ENCODE measurements at regions not wholly inside any gene's neighbourhood (a gene's known extent, or its start where the extent isn't known, plus 50 kb on each side); places are given as distances from the start of the nearest gene placed in this dataset.

- Histone ChIP-seq H3K27me3 (ENCODE audit: insufficient read depth, low read depth, severe bottlenecking) (no peaks in the 10 kb centered on the region), H3K27ac (no peak overlapping the region), H3K4me3 (ENCODE audit: low read depth, low read length) (no peak overlapping the region), H3K36me3 (no peaks in the 10 kb centered on the region), H3K9me3 (ENCODE audit: severe bottlenecking) (no peaks in the 10 kb centered on the region)
- TF ChIP-seq, protein P1, sequence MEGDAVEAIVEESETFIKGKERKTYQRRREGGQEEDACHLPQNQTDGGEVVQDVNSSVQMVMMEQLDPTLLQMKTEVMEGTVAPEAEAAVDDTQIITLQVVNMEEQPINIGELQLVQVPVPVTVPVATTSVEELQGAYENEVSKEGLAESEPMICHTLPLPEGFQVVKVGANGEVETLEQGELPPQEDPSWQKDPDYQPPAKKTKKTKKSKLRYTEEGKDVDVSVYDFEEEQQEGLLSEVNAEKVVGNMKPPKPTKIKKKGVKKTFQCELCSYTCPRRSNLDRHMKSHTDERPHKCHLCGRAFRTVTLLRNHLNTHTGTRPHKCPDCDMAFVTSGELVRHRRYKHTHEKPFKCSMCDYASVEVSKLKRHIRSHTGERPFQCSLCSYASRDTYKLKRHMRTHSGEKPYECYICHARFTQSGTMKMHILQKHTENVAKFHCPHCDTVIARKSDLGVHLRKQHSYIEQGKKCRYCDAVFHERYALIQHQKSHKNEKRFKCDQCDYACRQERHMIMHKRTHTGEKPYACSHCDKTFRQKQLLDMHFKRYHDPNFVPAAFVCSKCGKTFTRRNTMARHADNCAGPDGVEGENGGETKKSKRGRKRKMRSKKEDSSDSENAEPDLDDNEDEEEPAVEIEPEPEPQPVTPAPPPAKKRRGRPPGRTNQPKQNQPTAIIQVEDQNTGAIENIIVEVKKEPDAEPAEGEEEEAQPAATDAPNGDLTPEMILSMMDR (IDR thresholded peaks at IDR 0.05; ENCODE audit: low read depth, low read length), result no peak
- DNase-seq, result peak; percentile 15
These were observed 131.8 kb upstream of the UNC5B start for GRCh38 chr10:71080381-71081228.

- DNase-seq, result peak; percentile 6
- TF ChIP-seq, protein P1 (IDR thresholded peaks at IDR 0.05; ENCODE audit: low read depth, low read length), result no peak
- Histone ChIP-seq H3K27ac (no peak overlapping the region), H3K36me3 (no peaks in the 10 kb centered on the region), H3K4me3 (ENCODE audit: low read depth, low read length) (no peak overlapping the region), H3K27me3 (ENCODE audit: insufficient read depth, low read depth, severe bottlenecking) (no peaks in the 10 kb centered on the region), H3K9me3 (ENCODE audit: severe bottlenecking) (no peaks in the 10 kb centered on the region)
These were observed 131.2 kb upstream of the UNC5B start for GRCh38 chr10:71081229-71081560.

GRCh38 chr10:71081912-71082311, 130.5 kb upstream of the UNC5B start:
- TF ChIP-seq, protein P1 (IDR thresholded peaks at IDR 0.05; ENCODE audit: low read depth, low read length), result no peak
- no peaks in the 10 kb centered on the region for H3K9me3 ChIP-seq (ENCODE audit: severe bottlenecking)
- DNase-seq, result peak; percentile 7
- no peaks in the 10 kb centered on the region for H3K27me3 ChIP-seq (ENCODE audit: insufficient read depth, low read depth, severe bottlenecking)
- H3K27ac ChIP-seq, result no peak overlapping the region
- H3K4me3 ChIP-seq (ENCODE audit: low read depth, low read length), result no peak overlapping the region
- H3K36me3 ChIP-seq, result no peaks in the 10 kb centered on the region

DNA sequence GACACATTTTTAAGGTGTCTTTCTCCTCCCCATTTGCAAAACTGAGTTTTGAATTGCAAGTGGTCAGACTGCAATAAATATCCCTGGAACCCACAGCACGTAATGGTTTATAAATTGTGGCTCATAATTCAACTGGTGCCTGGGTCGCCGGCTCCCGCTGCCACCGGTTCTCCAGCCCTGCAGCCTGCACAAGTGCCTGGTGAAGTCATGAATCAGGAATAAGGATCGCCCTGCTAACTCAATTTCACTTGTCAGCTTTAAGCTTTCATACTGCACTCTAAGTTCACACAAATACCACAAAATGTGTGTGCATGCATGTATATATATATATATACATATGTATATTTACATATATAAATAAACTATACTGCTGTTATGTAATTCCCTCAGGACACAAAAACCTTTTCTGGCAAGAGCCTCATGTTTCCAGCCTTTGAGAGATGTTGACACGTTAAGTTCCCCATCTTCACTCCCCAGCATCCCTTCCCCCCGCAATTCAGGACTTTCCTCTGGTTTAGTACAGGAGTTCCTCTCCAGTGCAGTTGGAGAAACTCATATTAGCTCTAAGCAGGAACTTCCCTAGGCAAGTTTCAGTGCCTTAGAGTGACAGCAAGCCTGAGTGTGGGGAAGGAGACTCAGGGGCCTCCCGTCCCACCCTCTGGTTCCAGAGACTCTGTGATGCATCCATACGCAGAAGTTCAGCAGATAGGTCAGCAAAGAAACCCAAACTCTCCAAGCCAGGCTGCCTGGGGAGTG, 129.2 kb upstream of the UNC5B start:
- DNase-seq, result peak; percentile 3
- Histone ChIP-seq H3K27me3 (ENCODE audit: insufficient read depth, low read depth, severe bottlenecking) (no peaks in the 10 kb centered on the region), H3K27ac (0 out of 2 replicates have a peak overlapping the region, but pooled peaks have one; percentile 6), H3K4me3 (ENCODE audit: low read depth, low read length) (no peak overlapping the region), H3K9me3 (ENCODE audit: severe bottlenecking) (no peaks in the 10 kb centered on the region), H3K36me3 (no peaks in the 10 kb centered on the region)
- TF ChIP-seq, protein P1 (IDR thresholded peaks at IDR 0.05; ENCODE audit: low read depth, low read length), result no peak

DNA sequence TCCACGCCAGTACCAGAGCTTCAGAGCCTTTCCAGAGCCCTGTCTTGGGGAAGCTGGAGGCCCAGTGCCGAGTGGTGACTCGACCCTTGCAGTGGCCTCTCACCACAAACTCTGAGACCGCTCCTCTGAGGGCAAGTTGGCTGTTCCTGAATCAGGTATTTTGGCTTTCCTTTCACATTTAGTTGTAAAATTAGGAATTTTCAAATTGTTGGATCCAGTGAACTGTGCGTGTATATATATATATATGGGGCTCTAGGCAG, 128.7 kb upstream of the UNC5B start:
- no peaks in the 10 kb centered on the region for H3K9me3 ChIP-seq (ENCODE audit: severe bottlenecking)
- DNase-seq, result peak; percentile 4
- H3K36me3 ChIP-seq, result no peaks in the 10 kb centered on the region
- H3K27ac ChIP-seq, result 0 out of 2 replicates have a peak overlapping the region, but pooled peaks have one; percentile 6
- H3K4me3 ChIP-seq (ENCODE audit: low read depth, low read length), result no peak overlapping the region
- no peaks in the 10 kb centered on the region for H3K27me3 ChIP-seq (ENCODE audit: insufficient read depth, low read depth, severe bottlenecking)
- TF ChIP-seq, protein P1 (IDR thresholded peaks at IDR 0.05; ENCODE audit: low read depth, low read length), result no peak
